DMS 273 (cell line): ENCODE measurements at regions not wholly inside any gene's neighbourhood (a gene's known extent, or its start where the extent isn't known, plus 50 kb on each side); places are given as distances from the start of the nearest gene placed in this dataset.
A peak's percentile ranks its signal among the peaks of the same experiment; 100 is the strongest.
"Not testable (repeated sequence)": the region's sequence is repeated elsewhere in the genome, so short reads cannot be mapped to it uniquely, and the experiment has no call there.

Experiments used
- DNase-seq: peaks from one replicate; lab custom pipeline; 2025; ENCODE audit not compliant: unreplicated experiment; lab: John Stamatoyannopoulos, UW

GRCh38 chr1:143905214-143906179 is 66.3 kb downstream of the FAM72C start:
- DNase-seq, result peak; percentile 30

- DNase-seq, result not testable (repeated sequence)
Measured at GRCh38 chr1:143904622-143904979, 67.2 kb downstream of the FAM72C start.

- DNase-seq, result not testable (repeated sequence)
Measured at GRCh38 chr1:143903899-143904621, 67.7 kb downstream of the FAM72C start.

- DNase-seq, result not testable (repeated sequence)
Measured at GRCh38 chr1:143896377-143896776, 75.4 kb downstream of the FAM72C start.

- peak; percentile 37 for DNase-seq
Measured at GRCh38 chr1:143884932-143885574, 86.7 kb downstream of the FAM72C start.

GRCh38 chr1:143884532-143884931 is 87.3 kb downstream of the FAM72C start:
- not testable (repeated sequence) for DNase-seq

- not testable (repeated sequence) for DNase-seq
Measured at GRCh38 chr1:143879757-143880536, 91.8 kb downstream of the FAM72C start.

GRCh38 chr1:143875947-143876346 is 95.8 kb downstream of the FAM72C start:
- DNase-seq, result not testable (repeated sequence)

- not testable (repeated sequence) for DNase-seq
Measured at GRCh38 chr1:143874625-143875024, 97.2 kb downstream of the FAM72C start.

GRCh38 chr1:143873650-143874049 is 98.1 kb downstream of the FAM72C start:
- not testable (repeated sequence) for DNase-seq

GRCh38 chr1:143870388-143870787 is 101.4 kb downstream of the FAM72C start:
- not testable (repeated sequence) for DNase-seq

- DNase-seq, result not testable (repeated sequence)
Measured at GRCh38 chr1:143867590-143868220, 104.1 kb downstream of the FAM72C start.

- not testable (repeated sequence) for DNase-seq
Measured at GRCh38 chr1:143863901-143864520, 107.8 kb downstream of the FAM72C start.

GRCh38 chr1:143862722-143863121 is 109.1 kb downstream of the FAM72C start:
- not testable (repeated sequence) for DNase-seq

GRCh38 chr1:143861306-143861705 is 110.5 kb downstream of the FAM72C start:
- not testable (repeated sequence) for DNase-seq

GRCh38 chr1:143855867-143856266 is 115.9 kb downstream of the FAM72C start:
- DNase-seq, result not testable (repeated sequence)

- DNase-seq, result not testable (repeated sequence)
Measured at GRCh38 chr1:143854069-143854468, 117.7 kb downstream of the FAM72C start.

GRCh38 chr1:143850637-143851036 is 121.1 kb downstream of the FAM72C start:
- DNase-seq, result not testable (repeated sequence)

- DNase-seq, result not testable (repeated sequence)
Measured at GRCh38 chr1:143848859-143849258, 122.9 kb downstream of the FAM72C start.
